ENCODE measurements at regions not wholly inside any gene's neighbourhood (a gene's known extent, or its start where the extent isn't known, plus 50 kb on each side); places are given as distances from the start of the nearest gene placed in this dataset.

GRCh38 chr6:48243071-48243470 is 132.1 kb upstream of the PTCHD4 start:
- TF ChIP-seq POLR2AphosphoS5 (IDR thresholded peaks at IDR 0.05; ENCODE audit: low read depth, low read length): no peak
- TF ChIP-seq POLR2A (IDR thresholded peaks at IDR 0.05; ENCODE audit: low read depth, low read length): no peak
